Osteocyte (in vitro differentiated cells): ENCODE measurements at regions not wholly inside any gene's neighbourhood (a gene's known extent, or its start where the extent isn't known, plus 50 kb on each side); places are given as distances from the start of the nearest gene placed in this dataset.

Experiments used
- DNase-seq: peaks from one replicate; pipeline ENCODE4 v3.0.0; 2021; ENCODE audit warnings: mixed read lengths; ENCODE audit not compliant: unreplicated experiment; ENCODE audit errors: extremely low spot score
- H3K27ac Mint-ChIP-seq: one replicate; pipeline ENCODE4 v1.8.0; 2021; ENCODE audit warnings: mild to moderate bottlenecking, mixed read lengths; ENCODE audit not compliant: unreplicated experiment
- H3K27me3 Mint-ChIP-seq: one replicate; pipeline ENCODE4 v1.8.0; 2021; ENCODE audit warnings: mixed read lengths; ENCODE audit not compliant: unreplicated experiment
- H3K36me3 Mint-ChIP-seq: one replicate; pipeline ENCODE4 v1.8.0; 2021; ENCODE audit warnings: mixed read lengths; ENCODE audit not compliant: unreplicated experiment
- H3K4me1 Mint-ChIP-seq: one replicate; pipeline ENCODE4 v1.8.0; 2021; ENCODE audit warnings: mixed read lengths; ENCODE audit not compliant: unreplicated experiment
- H3K4me3 Mint-ChIP-seq: one replicate; pipeline ENCODE4 v1.8.0; 2021; ENCODE audit warnings: mild to moderate bottlenecking, moderate library complexity, mixed read lengths; ENCODE audit not compliant: unreplicated experiment
- H3K9me3 Mint-ChIP-seq: one replicate; pipeline ENCODE4 v1.8.0; 2021; ENCODE audit warnings: mixed read lengths; ENCODE audit not compliant: unreplicated experiment
- TF ChIP-seq, protein P1 (sequence below): fragments of 200-600 bp; sonication (generic); IDR thresholded peaks from 2 replicates; pipeline ENCODE4 v1.5.0; 2021; ENCODE audit warnings: antibody characterized with exemption, mild to moderate bottlenecking, moderate library complexity

- TF ChIP-seq, protein P1, sequence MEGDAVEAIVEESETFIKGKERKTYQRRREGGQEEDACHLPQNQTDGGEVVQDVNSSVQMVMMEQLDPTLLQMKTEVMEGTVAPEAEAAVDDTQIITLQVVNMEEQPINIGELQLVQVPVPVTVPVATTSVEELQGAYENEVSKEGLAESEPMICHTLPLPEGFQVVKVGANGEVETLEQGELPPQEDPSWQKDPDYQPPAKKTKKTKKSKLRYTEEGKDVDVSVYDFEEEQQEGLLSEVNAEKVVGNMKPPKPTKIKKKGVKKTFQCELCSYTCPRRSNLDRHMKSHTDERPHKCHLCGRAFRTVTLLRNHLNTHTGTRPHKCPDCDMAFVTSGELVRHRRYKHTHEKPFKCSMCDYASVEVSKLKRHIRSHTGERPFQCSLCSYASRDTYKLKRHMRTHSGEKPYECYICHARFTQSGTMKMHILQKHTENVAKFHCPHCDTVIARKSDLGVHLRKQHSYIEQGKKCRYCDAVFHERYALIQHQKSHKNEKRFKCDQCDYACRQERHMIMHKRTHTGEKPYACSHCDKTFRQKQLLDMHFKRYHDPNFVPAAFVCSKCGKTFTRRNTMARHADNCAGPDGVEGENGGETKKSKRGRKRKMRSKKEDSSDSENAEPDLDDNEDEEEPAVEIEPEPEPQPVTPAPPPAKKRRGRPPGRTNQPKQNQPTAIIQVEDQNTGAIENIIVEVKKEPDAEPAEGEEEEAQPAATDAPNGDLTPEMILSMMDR = no peak
- Mint-ChIP-seq H3K27me3 (no peaks in the 10 kb centered on the region), H3K4me1 (no peaks in the 10 kb centered on the region), H3K9me3 (no peaks in the 10 kb centered on the region), H3K27ac (no peak overlapping the region), H3K36me3 (no peaks in the 10 kb centered on the region), H3K4me3 (no peak overlapping the region)
- peak; percentile 27 for DNase-seq
Measured at GRCh38 chr20:12316794-12317193, 399.1 kb downstream of the BTBD3 start.

GRCh38 chr20:12317433-12317832, 399.7 kb downstream of the BTBD3 start:
- Mint-ChIP-seq H3K4me1 (no peaks in the 10 kb centered on the region), H3K36me3 (no peaks in the 10 kb centered on the region), H3K9me3 (no peaks in the 10 kb centered on the region), H3K27ac (no peak overlapping the region), H3K4me3 (no peak overlapping the region), H3K27me3 (no peaks in the 10 kb centered on the region)
- TF ChIP-seq, protein P1 = no peak
- no peak for DNase-seq

GRCh38 chr20:12318043-12318442, 400.4 kb downstream of the BTBD3 start:
- Mint-ChIP-seq H3K9me3 (no peaks in the 10 kb centered on the region), H3K4me1 (no peaks in the 10 kb centered on the region), H3K4me3 (no peak overlapping the region), H3K36me3 (no peaks in the 10 kb centered on the region), H3K27me3 (no peaks in the 10 kb centered on the region), H3K27ac (no peak overlapping the region)
- no peak for DNase-seq
- TF ChIP-seq, protein P1 = no peak

DNA sequence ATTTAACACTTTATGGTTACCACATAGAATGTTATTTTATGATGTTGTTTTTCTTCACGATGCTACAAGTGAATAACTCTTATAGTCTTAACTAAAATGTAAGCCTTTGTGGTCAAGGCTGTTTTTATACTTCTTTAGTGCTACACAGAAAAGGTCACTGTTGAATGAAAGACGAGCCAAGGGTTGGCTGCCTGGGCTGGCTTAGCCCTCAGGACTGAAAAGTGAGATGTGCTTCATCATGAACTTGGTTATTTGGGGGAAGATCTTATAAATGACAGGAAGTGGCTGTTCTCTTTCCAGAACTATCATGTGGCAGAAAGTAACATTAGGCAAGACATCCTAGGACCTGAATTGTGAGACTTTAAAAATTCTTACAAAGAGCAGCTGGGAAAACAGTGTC, 404.0 kb downstream of the BTBD3 start:
- TF ChIP-seq, protein P1 = no peak
- Mint-ChIP-seq H3K9me3 (peaks cover 5% of the 10 kb centered on the region), H3K4me3 (no peak overlapping the region), H3K27me3 (no peaks in the 10 kb centered on the region), H3K4me1 (no peaks in the 10 kb centered on the region), H3K36me3 (no peaks in the 10 kb centered on the region), H3K27ac (no peak overlapping the region)
- DNase-seq = no peak

GRCh38 chr20:12327205-12327604, 409.5 kb downstream of the BTBD3 start:
- Mint-ChIP-seq H3K27ac (no peak overlapping the region), H3K4me1 (no peaks in the 10 kb centered on the region), H3K9me3 (peaks cover 19% of the 10 kb centered on the region), H3K36me3 (no peaks in the 10 kb centered on the region), H3K27me3 (no peaks in the 10 kb centered on the region), H3K4me3 (no peak overlapping the region)
- TF ChIP-seq, protein P1 = no peak
- no peak for DNase-seq
